ENCODE measurements at regions not wholly inside any gene's neighbourhood (a gene's known extent, or its start where the extent isn't known, plus 50 kb on each side); places are given as distances from the start of the nearest gene placed in this dataset.

DNA sequence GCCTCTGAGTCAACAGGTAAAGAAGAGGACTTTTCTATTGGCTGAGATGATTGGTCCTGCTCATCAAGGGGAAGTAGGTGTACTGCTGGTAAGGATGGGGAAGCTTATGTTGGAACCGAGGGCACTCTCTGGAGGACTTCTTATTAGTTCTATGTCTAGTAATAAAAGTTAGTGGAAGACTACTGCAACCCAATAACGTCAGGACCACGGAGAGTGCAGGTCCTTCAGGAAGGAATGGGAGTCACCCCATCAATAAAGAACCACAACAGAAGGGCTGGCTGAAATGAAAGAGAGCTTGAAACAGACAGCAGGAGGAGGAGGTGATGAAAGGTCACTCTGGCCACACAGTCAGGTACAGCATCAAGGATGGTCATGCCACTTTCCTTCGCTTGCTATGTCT lies 68.8 kb upstream of the PRR23E start:
- Histone ChIP-seq H3K4me1 (ENCODE audit: control insufficient read depth in 2 of 3, insufficient read depth in 2 of 3, low read depth in 1 of 3, low read length in 3 of 3) (no peaks in the 10 kb centered on the region), H3K9me3 (ENCODE audit: control insufficient read depth in 2 of 3, insufficient read depth in 1 of 3, low read length in 3 of 3) (no peaks in the 10 kb centered on the region), H3K36me3 (ENCODE audit: control insufficient read depth in 2 of 3, insufficient read depth in 3 of 3, low read length in 3 of 3) (no peaks in the 10 kb centered on the region), H3K27me3 (ENCODE audit: control insufficient read depth, insufficient read depth, low read length) (no peaks in the 10 kb centered on the region), H3K4me3 (ENCODE audit: low read length in 3 of 3) (no peak overlapping the region), H3K27ac (ENCODE audit: low read depth in 2 of 2, low read length in 2 of 2) (no peak overlapping the region), H3K9ac (ENCODE audit: low read length in 3 of 3) (no peak overlapping the region)
- DNase-seq (peak in 2 of 5 donors; percentile 30 to 34), FAIRE-seq (no peak)
- intact Hi-C loops (cut with DNase I) = no loop called here
- no peak for TF ChIP-seq CTCF (IDR thresholded peaks at IDR 0.05; ENCODE audit: borderline replicate concordance, extremely low read depth, insufficient read depth)

GRCh38 chr3:127131424-127132170 lies 61.3 kb upstream of the PRR23E start:
- DNase-seq = peak in 2 of 5 donors; percentile 17 to 37

GRCh38 chr3:127132876-127133275 lies 60.1 kb upstream of the PRR23E start:
- no peak overlapping the region for H3K27ac ChIP-seq (ENCODE audit: low read depth in 2 of 2, low read length in 2 of 2)
- H3K4me3 ChIP-seq (ENCODE audit: low read length in 3 of 3) = no peak overlapping the region
- peaks cover 5% of the 10 kb centered on the region for H3K27me3 ChIP-seq (ENCODE audit: control insufficient read depth, insufficient read depth, low read length)
- peaks cover 2 to 6% (median 6%) of the 10 kb centered on the region in 3 donors for H3K4me1 ChIP-seq (ENCODE audit: control insufficient read depth in 2 of 3, insufficient read depth in 2 of 3, low read depth in 1 of 3, low read length in 3 of 3)
- FAIRE-seq (no peak), DNase-seq (no peak)
- no peak overlapping the region for H3K9ac ChIP-seq (ENCODE audit: low read length in 3 of 3)
- intact Hi-C loops (cut with DNase I) = no loop called here
- no peak for TF ChIP-seq CTCF (IDR thresholded peaks at IDR 0.05; ENCODE audit: borderline replicate concordance, extremely low read depth, insufficient read depth)
- no peaks in the 10 kb centered on the region for H3K36me3 ChIP-seq (ENCODE audit: control insufficient read depth in 2 of 3, insufficient read depth in 3 of 3, low read length in 3 of 3)
- H3K9me3 ChIP-seq (ENCODE audit: control insufficient read depth in 2 of 3, insufficient read depth in 1 of 3, low read length in 3 of 3) = no peaks in the 10 kb centered on the region

More at GRCh38 chr3:127131424-127132170, 61.3 kb upstream of the PRR23E start:
- H3K27ac ChIP-seq (ENCODE audit: low read depth in 2 of 2, low read length in 2 of 2) = no peak overlapping the region
- H3K27me3 ChIP-seq (ENCODE audit: control insufficient read depth, insufficient read depth, low read length) = peaks cover 5% of the 10 kb centered on the region
- peaks cover 2 to 6% (median 6%) of the 10 kb centered on the region in 3 donors for H3K4me1 ChIP-seq (ENCODE audit: control insufficient read depth in 2 of 3, insufficient read depth in 2 of 3, low read depth in 1 of 3, low read length in 3 of 3)
- no peak for TF ChIP-seq CTCF (IDR thresholded peaks at IDR 0.05; ENCODE audit: borderline replicate concordance, extremely low read depth, insufficient read depth)
- H3K9ac ChIP-seq (ENCODE audit: low read length in 3 of 3) = no peak overlapping the region
- no peak for FAIRE-seq
- intact Hi-C loops (cut with DNase I) = no loop called here
- H3K9me3 ChIP-seq (ENCODE audit: control insufficient read depth in 2 of 3, insufficient read depth in 1 of 3, low read length in 3 of 3) = no peaks in the 10 kb centered on the region
- H3K36me3 ChIP-seq (ENCODE audit: control insufficient read depth in 2 of 3, insufficient read depth in 3 of 3, low read length in 3 of 3) = no peaks in the 10 kb centered on the region
- H3K4me3 ChIP-seq (ENCODE audit: low read length in 3 of 3) = no peak overlapping the region

All from kidney (tissue), 13 donors.